Stimulated activated naive CD4-positive, alpha-beta T cell treated with Interleukin-2 at 50 U/mL for 16 hours (primary cell): ENCODE measurements at regions not wholly inside any gene's neighbourhood (a gene's known extent, or its start where the extent isn't known, plus 50 kb on each side); places are given as distances from the start of the nearest gene placed in this dataset.

Experiments
- DNase-seq: peaks from one replicate; lab custom pipeline; 2025; lab: John Stamatoyannopoulos, UW

DNA sequence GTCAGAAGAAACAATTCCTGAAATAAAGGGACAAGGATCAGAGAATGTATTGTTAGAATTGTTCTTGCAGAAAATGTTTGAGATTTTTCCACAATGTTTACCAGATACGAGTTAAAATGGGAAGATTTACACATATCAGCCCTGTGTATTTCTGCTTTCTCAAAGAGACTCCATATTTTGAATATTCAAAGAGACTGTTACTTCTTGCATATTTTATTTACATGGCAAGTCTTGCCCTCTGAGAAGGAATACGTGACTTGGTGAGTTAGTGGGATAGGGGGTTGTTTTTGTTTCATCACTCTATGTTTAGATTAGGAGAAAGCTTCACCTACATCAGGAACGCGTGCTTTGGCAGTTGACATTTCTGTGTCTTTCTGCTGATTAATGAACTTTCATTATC is 56.1 kb upstream of the ZDHHC17 start:
- no peak for DNase-seq

DNA sequence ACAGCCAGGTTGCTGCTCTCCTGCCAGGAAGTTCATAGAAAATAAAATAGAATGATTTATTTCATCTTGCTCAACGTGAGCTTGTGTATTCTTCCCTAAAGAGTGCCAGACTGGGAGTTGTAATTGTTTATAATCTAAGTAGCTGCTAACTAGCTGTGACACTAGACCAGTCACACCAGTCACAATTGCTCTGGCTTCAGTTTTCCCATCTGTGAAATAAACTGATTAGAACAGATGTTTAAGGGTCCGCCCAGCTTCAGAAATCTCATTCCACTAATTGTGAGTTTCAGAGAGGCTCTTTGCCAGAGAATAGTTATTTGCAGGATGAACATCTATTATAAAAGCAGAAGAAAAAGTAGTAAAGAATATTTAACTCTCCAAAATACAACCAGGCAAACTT is 55.6 kb upstream of the ZDHHC17 start:
- DNase-seq: no peak

DNA sequence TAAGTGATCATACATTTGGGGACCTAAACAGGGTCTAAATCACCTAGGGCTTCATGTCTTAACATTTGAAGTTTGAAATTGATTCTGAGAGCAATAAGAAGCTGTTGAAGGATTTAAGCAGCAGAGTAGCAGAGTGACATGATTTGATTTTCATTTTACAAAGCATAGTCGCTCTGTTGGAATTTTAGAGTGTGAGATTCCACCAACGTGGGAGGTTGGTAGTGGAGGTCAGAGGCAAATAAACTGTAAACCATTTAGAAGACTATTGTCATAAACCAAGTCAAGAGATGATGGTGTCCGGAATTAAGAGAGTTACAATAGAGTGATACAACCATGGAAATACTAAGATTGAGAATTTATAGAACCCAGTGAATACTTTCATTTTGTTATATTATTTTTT is 52.7 kb upstream of the ZDHHC17 start:
- no peak for DNase-seq

DNA sequence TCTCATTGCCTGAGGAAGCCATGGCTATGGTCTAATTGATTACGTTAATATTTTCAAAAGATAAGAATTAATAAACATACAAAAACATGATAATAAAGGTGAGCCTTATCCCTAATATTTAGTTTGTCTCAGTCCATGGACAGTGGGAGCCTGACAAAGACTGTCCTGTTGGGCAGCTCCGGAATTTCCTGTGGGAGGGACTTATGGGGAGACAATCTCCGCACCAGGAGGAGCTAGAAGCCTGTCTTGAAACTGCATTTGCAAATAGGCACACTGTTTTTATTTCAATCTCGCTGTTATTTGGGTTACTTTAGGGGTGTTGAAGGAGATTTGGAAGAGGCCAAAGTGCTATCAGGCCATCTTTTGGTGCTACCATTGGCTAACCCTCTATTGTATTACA is 50.8 kb upstream of the ZDHHC17 start:
- no peak for DNase-seq

DNA sequence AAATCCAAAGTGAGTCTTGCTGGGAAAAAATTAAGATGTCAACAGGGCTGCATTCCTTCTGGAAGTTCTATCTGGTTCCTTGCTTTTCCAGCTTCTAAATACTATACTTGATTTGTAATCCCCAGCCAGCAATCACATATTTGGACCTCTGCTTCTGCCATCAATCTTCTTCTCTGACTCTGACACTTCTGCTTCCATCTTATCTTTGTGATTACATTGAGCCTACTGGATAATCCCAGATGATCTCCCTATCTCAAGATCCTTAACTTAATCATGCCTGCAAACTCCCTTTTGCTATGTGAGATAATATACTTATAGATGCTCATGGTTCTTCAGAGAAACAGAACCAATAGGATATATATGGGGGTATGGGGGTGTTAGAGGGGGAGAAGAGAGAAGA is 49.9 kb upstream of the ZDHHC17 start:
- no peak for DNase-seq
